ENCODE measurements at regions not wholly inside any gene's neighbourhood (a gene's known extent, or its start where the extent isn't known, plus 50 kb on each side); places are given as distances from the start of the nearest gene placed in this dataset.

- no peak overlapping the region for H3K9ac ChIP-seq
- no peak overlapping the region for H2AFZ ChIP-seq (ENCODE audit: low read depth)
- H3K27me3 ChIP-seq (ENCODE audit: insufficient read depth): no peaks in the 10 kb centered on the region
- H3K4me1 ChIP-seq (ENCODE audit: control insufficient read depth in 1 of 2, insufficient read depth in 2 of 2, low read depth in 1 of 2, low read length in 1 of 2): no peaks in the 10 kb centered on the region
- no peaks in the 10 kb centered on the region for H3K79me2 ChIP-seq (ENCODE audit: insufficient read depth)
- POLR2A ChIA-PET: no interaction called here
- no peak for DNase-seq
- WGBS (ENCODE audit: low lambda C conversion rate): 18% methylated on average over 1 of the region's 1 CpG
- CTCF ChIA-PET: no interaction called here
- H3K9me2 ChIP-seq: no peaks in the 10 kb centered on the region
- no peaks in the 10 kb centered on the region for H3K9me3 ChIP-seq
- no peaks in the 10 kb centered on the region for H3K36me3 ChIP-seq (replicated peaks in 1 of 2; ENCODE audit: control insufficient read depth in 1 of 2, insufficient read depth in 2 of 2, low read length in 1 of 2)
- H3K27ac ChIP-seq (ENCODE audit: low read depth in 2 of 2, low read length in 1 of 2): no peak overlapping the region
- H3K4me2 ChIP-seq: no peak overlapping the region
- TF ChIP-seq TCF12 (IDR thresholded peaks at IDR 0.05): no peak
- no peak for TF ChIP-seq ELF1 (IDR thresholded peaks at IDR 0.05)
- no peak for TF ChIP-seq SMC3 (IDR thresholded peaks at IDR 0.05; ENCODE audit: low read depth, low read length)
- no peak for TF ChIP-seq FOSL2 (IDR thresholded peaks at IDR 0.05; ENCODE audit: borderline replicate concordance, low read depth)
- no peak for TF ChIP-seq MAX (IDR thresholded peaks at IDR 0.05; ENCODE audit: low read depth)
- no peak for TF ChIP-seq REST (IDR thresholded peaks at IDR 0.05; ENCODE audit: low read depth, low read length)
- no peak for TF ChIP-seq NFIC (IDR thresholded peaks at IDR 0.05; ENCODE audit: borderline replicate concordance)
- TF ChIP-seq, protein P1, sequence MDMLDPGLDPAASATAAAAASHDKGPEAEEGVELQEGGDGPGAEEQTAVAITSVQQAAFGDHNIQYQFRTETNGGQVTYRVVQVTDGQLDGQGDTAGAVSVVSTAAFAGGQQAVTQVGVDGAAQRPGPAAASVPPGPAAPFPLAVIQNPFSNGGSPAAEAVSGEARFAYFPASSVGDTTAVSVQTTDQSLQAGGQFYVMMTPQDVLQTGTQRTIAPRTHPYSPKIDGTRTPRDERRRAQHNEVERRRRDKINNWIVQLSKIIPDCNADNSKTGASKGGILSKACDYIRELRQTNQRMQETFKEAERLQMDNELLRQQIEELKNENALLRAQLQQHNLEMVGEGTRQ (IDR thresholded peaks at IDR 0.05; ENCODE audit: borderline replicate concordance, low read depth, low read length): no peak
- no peak for TF ChIP-seq EZH2phosphoT487 (IDR thresholded peaks at IDR 0.05; ENCODE audit: borderline replicate concordance, low read depth)
- H3K4me3 ChIP-seq (ENCODE audit: low read depth in 2 of 2, low read length in 1 of 2): no peak overlapping the region
- H4K20me1 ChIP-seq (ENCODE audit: insufficient read depth): no peaks in the 10 kb centered on the region
- H3F3A ChIP-seq (replicated peaks; ENCODE audit: insufficient read depth): no peaks in the 10 kb centered on the region
These were observed 622.1 kb downstream of the IGSF11 start for GRCh38 chr3:118412503-118412902.

DNA sequence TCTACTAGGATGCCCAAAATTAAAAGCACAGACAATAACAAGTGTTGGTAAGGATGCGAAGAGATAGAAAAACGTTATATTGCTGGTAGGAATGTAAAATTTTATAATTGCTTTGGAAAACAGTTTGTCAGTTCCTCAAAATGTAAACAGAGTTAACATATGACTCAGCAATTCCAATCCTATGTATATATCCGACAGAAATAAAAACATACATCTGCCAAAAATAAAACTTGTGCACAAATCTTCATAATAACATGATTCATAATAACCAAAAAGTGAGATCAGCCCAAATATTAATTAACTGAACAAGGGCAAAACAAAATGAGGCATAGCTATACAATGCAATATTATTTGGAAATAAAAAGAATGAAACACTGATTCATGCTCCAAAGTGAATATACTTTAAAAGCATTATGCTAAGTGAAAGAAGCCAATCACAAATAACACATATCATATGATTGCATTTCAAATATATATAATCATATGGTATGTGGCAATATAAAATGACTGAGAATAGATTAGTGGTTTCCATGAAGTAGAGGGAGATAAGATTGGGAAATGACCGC lies 609.3 kb downstream of the IGSF11 start:
- Histone ChIP-seq H3F3A (replicated peaks; ENCODE audit: insufficient read depth) (no peaks in the 10 kb centered on the region), H3K4me3 (ENCODE audit: low read depth in 2 of 2, low read length in 1 of 2) (no peak overlapping the region), H2AFZ (ENCODE audit: low read depth) (no peak overlapping the region), H3K36me3 (replicated peaks in 1 of 2; ENCODE audit: control insufficient read depth in 1 of 2, insufficient read depth in 2 of 2, low read length in 1 of 2) (no peaks in the 10 kb centered on the region), H3K9me2 (0 out of 2 replicates have a peak, but pooled peaks cover 3% of the 10 kb centered on the region), H3K27me3 (ENCODE audit: insufficient read depth) (no peaks in the 10 kb centered on the region), H3K27ac (ENCODE audit: low read depth in 2 of 2, low read length in 1 of 2) (no peak overlapping the region), H3K4me1 (ENCODE audit: control insufficient read depth in 1 of 2, insufficient read depth in 2 of 2, low read depth in 1 of 2, low read length in 1 of 2) (no peaks in the 10 kb centered on the region), H3K9ac (no peak overlapping the region), H3K4me2 (no peak overlapping the region), H4K20me1 (ENCODE audit: insufficient read depth) (no peaks in the 10 kb centered on the region), H3K79me2 (ENCODE audit: insufficient read depth) (no peaks in the 10 kb centered on the region), H3K9me3 (no peaks in the 10 kb centered on the region)
- 49% methylated on average over 4 of the region's 4 CpGs for WGBS (ENCODE audit: low lambda C conversion rate)
- ChIA-PET POLR2A (no interaction called here), CTCF (no interaction called here)
- no peak for DNase-seq
- TF ChIP-seq ELF1 (IDR thresholded peaks at IDR 0.05): no peak
- TF ChIP-seq FOXJ3 (CRISPR knock-in tag; IDR thresholded peaks at IDR 0.05): no peak
- TF ChIP-seq, protein P2, sequence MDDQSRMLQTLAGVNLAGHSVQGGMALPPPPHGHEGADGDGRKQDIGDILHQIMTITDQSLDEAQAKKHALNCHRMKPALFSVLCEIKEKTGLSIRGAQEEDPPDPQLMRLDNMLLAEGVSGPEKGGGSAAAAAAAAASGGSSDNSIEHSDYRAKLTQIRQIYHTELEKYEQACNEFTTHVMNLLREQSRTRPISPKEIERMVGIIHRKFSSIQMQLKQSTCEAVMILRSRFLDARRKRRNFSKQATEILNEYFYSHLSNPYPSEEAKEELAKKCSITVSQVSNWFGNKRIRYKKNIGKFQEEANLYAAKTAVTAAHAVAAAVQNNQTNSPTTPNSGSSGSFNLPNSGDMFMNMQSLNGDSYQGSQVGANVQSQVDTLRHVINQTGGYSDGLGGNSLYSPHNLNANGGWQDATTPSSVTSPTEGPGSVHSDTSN (IDR thresholded peaks at IDR 0.05): no peak
- TF ChIP-seq MEF2A (IDR thresholded peaks at IDR 0.05; ENCODE audit: borderline replicate concordance, low read depth): no peak
- TF ChIP-seq TAF1 (IDR thresholded peaks at IDR 0.05; ENCODE audit: borderline replicate concordance, low read depth, low read length): no peak
- no peak for TF ChIP-seq CHD2 (IDR thresholded peaks at IDR 0.05; ENCODE audit: low read length, partially characterized antibody)
- TF ChIP-seq, protein P3, sequence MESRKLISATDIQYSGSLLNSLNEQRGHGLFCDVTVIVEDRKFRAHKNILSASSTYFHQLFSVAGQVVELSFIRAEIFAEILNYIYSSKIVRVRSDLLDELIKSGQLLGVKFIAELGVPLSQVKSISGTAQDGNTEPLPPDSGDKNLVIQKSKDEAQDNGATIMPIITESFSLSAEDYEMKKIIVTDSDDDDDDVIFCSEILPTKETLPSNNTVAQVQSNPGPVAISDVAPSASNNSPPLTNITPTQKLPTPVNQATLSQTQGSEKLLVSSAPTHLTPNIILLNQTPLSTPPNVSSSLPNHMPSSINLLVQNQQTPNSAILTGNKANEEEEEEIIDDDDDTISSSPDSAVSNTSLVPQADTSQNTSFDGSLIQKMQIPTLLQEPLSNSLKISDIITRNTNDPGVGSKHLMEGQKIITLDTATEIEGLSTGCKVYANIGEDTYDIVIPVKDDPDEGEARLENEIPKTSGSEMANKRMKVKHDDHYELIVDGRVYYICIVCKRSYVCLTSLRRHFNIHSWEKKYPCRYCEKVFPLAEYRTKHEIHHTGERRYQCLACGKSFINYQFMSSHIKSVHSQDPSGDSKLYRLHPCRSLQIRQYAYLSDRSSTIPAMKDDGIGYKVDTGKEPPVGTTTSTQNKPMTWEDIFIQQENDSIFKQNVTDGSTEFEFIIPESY (IDR thresholded peaks at IDR 0.05; ENCODE audit: borderline replicate concordance, low read depth): no peak
- no peak for TF ChIP-seq POLR2AphosphoS5 (IDR thresholded peaks at IDR 0.05; ENCODE audit: low read depth, low read length)
- TF ChIP-seq RAD21 (IDR thresholded peaks at IDR 0.05; ENCODE audit: low read length): no peak
- TF ChIP-seq, protein P1 (IDR thresholded peaks at IDR 0.05; ENCODE audit: borderline replicate concordance, low read depth, low read length): no peak
- TF ChIP-seq, protein P4, sequence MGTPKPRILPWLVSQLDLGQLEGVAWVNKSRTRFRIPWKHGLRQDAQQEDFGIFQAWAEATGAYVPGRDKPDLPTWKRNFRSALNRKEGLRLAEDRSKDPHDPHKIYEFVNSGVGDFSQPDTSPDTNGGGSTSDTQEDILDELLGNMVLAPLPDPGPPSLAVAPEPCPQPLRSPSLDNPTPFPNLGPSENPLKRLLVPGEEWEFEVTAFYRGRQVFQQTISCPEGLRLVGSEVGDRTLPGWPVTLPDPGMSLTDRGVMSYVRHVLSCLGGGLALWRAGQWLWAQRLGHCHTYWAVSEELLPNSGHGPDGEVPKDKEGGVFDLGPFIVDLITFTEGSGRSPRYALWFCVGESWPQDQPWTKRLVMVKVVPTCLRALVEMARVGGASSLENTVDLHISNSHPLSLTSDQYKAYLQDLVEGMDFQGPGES (IDR thresholded peaks at IDR 0.05; ENCODE audit: low read depth, low read length): no peak
